Activated CD4-positive, alpha-beta T cell treated with anti-CD3 and anti-CD28 coated beads, Interleukin-2, amount 50 U/mL, for 48 hours (primary cell): ENCODE measurements at regions not wholly inside any gene's neighbourhood (a gene's known extent, or its start where the extent isn't known, plus 50 kb on each side); places are given as distances from the start of the nearest gene placed in this dataset.
"Not testable (repeated sequence)": the region's sequence is repeated elsewhere in the genome, so short reads cannot be mapped to it uniquely, and the experiment has no call there.

Experiments used
- DNase-seq, 2 experiments: peaks; one replicate each; pipeline ENCODE4 v3.0.0-alpha.2; 2020

DNA sequence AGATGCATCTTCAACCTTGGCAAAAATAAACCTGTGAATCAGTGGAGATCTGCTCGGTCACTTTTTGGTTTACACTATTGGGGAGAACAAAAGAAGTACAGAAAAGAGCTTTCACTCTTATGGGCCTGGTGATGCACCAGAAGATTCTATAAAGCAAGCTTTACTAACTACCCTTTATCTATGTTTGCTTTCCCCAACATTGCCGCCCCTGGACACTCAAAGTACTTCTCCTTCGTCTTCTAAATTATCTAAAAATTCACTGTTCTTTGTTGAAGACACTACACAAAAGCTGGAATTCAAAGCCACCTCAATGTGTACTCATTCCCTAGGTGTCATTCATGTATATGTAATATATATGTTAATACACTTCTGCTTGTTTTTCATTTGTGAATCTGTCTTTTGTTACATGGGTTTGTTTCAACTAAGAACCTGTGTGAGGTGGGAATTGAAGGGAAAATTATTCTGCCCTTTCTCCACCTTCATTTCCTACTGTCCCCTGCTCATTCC is 97.9 kb upstream of the BTN3A2 start:
- no peak for DNase-seq

GRCh38 chr6:26268659-26269402 is 96.2 kb upstream of the BTN3A2 start:
- DNase-seq = peak; percentile 26 to 50

DNA sequence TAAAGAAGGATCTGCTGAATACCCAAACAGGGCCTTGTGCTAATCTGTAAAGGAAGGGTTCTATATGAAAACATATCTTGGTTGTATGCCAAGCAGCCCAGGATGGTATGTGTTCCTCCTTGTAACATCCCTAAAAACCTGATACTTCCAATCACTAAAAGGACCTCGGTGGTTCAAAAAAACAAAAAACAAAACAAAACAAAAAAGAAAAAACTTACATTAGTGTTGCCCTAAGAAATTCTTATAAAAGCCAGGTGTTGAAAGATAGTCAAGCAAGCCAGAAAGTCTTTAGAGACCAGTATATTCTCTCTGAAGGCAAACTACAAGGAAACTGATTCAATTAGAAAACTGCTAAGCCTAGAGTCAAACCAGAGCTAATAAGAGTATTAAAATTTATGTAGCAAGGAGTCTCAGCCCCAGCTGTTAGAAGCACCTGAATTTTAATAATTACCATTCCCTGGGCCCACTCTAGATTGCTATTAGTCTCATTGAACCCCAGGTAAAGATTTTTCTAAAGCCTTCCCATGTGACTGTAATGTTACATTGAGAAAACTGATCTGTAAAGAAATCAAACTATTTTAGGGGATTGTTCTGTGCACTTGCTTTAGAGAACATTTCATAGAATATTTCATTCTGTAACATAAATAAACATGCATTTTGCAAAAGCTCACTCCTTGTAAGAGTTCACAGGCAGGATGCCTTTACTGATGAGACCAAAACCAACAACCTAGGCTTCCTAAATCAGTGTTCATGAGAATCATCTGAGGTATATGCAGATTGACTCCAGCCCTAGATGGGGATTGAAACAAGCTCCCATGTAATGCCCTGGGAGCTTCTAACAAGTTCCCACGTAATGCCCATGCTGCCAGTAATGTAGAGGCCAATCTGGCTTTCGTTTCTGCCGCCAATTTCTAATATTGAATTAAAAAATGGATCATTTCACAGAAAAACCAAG is 95.2 kb upstream of the BTN3A2 start:
- peak; percentile 11 to 23 for DNase-seq

GRCh38 chr6:26270486-26270861 is 94.5 kb upstream of the BTN3A2 start:
- peak; percentile 20 to 39 for DNase-seq

- DNase-seq = peak; percentile 68 to 79
Measured at GRCh38 chr6:26270903-26271667, 93.9 kb upstream of the BTN3A2 start.

- no peak for DNase-seq
Measured at GRCh38 chr6:26271668-26272024, 93.4 kb upstream of the BTN3A2 start.

GRCh38 chr6:26272171-26272637 is 92.8 kb upstream of the BTN3A2 start:
- DNase-seq = peak; percentile 53 to 61

DNA sequence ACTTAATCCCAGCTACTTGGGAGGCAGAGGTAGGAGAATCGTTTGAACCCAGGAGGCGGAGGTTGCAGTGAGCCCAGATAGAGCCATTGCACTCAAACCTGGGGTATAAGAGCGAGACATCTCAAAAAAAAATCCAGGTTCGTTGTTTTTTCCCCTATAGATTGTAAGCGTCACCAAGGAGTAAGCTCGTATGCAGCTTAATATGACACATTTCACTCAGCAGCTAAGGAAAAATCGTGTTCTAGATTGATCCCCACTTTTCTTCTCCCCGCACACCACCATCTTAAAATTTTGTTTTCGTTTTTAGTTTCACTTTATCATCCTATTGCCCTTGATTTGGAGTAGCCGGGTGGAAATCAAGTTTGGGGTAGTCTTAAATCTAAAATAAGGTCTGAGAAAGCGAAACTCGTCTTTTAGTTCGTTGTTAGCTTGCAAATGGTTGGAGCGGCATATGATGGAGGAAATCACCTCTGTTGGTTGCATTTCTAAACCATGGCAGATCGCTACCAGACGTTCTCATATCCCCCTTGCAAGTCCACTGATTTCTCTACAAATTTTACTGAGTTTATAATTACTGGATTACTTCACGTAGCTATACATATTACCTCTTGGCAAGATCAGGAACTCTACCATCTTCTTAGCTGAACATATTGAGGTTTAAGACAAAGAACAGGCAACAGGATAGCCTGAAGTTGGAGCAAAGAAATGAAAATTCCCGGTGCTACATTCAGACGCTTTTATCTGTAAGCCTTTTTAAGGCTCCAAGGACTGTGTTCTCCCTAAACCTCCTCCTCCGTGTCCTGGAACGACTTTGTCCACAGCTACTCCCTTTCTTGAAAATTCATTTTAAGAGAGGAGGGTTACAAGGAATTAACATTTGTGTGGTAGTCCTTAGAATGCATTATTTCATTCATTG is 91.1 kb upstream of the BTN3A2 start:
- no peak for DNase-seq

DNA sequence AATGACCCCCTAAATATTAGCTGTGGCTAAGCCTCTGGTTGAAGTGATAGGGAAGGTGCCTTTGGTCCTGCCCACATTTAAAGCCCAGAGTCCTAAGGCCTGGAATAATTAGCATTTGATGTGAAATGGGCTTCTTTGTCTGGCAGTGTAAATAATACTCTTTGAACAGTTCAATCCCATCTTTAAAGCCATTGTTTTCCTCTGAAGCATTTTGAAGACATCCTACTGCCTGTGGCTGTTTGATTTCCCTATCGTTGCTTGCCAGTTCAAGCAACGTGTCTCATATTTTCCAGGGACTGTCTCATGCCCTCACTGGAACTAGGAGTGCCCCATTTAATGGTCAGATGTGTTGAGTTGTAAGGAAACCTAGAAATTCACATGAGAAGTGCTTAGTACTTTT is 89.3 kb upstream of the BTN3A2 start:
- no peak for DNase-seq

DNA sequence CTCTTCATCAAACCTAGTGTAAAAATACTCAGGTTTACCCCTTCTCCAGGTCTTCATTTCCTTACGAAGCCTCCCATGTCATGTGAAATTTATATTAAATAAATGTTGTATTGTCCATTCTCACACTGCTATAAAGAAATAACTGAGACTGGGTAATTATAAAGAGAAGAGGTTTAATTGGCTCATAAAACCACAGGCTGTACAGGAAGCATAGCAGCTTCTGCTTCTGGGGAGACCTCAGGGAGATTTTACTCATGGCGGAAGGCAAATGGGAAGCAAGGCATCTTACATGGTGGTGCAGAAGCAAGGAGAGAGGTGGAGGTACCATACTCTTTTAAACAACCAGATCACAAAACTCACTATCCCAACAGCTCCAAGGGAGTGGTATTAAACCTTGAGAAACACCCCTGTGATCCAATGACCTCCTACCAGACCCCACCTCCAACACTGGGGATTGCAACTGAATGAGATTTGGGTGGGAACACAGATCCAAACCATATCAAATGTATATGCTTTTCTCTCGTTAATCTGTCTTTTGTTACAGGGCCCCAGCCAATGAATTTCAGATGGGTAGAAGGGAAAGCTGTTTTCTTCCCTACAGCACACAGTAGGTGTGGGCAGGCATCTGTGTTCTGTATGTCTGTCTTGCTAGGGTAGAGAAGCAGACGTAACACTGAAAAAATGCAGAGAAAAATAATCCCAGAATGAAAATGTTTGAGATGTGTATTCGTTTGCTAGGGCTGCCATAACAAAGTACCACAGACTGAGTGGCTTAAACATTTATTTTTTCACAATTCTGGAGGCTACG is 88.0 kb upstream of the BTN3A2 start:
- DNase-seq = no peak

DNA sequence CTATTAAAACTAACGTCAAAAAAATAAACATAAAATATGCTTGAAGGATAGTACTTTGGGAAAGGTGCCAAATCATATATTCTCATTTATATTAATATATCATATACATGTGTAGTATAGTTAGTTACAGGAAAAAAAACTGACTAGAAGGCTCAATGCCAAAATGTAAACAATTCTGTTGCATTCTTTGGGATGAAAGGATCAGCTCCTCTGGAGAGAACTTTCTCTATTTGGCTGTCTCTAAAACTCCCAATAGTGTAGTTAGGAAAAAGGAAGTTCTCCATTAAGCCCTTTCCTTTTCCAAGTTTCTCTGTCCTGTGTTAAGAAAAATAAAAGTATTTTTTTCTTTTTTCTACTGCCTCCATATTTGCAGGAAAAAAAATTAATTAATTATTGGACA is 86.5 kb upstream of the BTN3A2 start:
- DNase-seq = no peak

- not testable (repeated sequence) for DNase-seq
Measured at GRCh38 chr6:26279371-26279770, 85.6 kb upstream of the BTN3A2 start.

DNA sequence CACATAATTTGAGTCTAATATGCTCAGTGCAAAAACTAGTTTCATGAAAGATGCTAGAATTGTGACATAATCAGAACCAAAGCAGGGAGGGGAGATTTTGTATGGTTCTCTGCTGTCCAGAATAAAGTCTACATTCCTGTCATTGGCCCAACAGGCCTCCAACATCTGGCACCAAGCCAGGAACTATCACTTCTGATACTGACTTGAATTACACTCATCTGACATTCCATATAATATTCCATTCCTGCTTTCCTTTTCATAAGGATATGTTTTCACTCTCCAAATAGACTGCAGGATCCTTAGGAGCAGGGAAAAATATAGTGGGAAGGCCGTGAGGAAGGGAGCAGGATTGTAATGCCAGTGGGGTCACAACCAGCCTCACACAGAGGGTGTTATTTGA is 84.6 kb upstream of the BTN3A2 start:
- no peak for DNase-seq

GRCh38 chr6:26284537-26285142 is 80.4 kb upstream of the BTN3A2 start:
- peak; percentile 56 to 67 for DNase-seq

GRCh38 chr6:26285143-26286134 is 79.6 kb upstream of the BTN3A2 start:
- peak; percentile 97 to 98 for DNase-seq

DNA sequence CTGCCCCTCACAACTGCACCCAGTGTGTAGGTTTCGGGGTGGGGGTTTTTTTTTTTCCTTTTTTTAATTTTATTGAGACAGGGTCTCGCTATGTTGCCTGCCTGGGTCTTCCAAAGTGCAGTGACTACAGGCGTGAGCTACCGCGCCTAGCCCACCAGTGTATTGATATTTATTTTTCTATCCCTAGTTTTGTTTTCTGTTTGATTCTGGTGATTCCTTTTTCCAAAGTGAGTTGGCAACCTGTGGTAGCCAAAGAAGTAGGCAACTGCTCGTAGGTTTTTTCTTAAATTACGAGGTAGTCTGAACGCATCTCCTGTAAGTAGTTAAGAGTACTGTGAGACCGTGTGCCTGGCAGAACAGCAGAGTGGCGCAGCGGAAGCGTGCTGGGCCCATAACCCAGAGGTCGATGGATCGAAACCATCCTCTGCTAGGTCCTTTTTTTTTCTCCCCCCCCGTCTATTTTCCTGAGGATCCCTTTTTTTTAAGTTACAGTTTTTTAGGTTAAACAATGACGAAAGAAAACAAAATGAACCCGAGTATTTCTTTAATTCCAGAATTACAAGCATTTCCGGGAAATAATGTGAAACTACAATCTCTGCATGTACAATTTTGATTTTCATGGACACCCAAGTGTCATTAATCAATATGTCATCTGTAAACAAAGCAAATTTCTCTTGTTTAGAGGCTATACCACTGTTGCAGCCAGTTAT is 78.7 kb upstream of the BTN3A2 start:
- DNase-seq = peak; percentile 69 to 77

DNA sequence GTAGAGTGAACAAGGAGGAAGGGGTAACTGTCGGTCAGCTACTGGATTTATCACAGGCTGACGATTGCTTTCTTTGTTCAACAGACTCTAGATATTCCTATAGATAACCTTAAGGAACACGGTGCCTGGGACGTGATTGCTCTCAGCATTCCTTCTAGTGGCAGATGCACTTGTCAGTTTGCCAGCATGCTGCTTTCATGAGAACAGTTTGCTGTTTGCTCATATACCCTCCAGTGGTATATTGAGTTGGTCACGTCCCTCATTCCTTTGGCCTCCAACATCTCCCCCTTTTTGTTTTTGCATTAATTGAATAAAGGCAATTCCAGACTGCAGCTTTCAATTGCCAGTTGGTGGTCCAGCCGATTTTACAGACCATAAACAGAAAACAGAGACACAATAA is 76.8 kb upstream of the BTN3A2 start:
- DNase-seq = no peak

GRCh38 chr6:26290941-26291340 is 74.1 kb upstream of the BTN3A2 start:
- no peak for DNase-seq

DNA sequence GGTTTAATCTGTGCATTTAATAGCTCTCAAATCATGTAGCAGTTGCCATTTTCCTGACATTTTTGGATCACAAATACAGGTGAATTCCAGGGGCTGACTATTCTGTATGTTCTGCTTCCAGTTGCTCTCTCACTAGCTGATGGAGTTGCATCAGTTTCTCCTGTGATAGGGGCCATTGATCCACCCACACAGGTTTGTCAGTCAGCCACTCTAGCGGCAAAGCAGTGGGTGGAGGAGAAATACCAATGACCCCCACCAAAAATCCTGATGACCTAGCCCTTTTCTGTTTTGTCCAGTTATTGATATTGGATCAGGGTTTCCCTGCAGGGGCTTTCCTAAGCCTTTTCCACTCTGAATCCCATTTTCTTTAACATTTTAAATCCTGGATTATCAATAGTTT is 72.3 kb upstream of the BTN3A2 start:
- no peak for DNase-seq
